ENCODE measurements at regions not wholly inside any gene's neighbourhood (a gene's known extent, or its start where the extent isn't known, plus 50 kb on each side); places are given as distances from the start of the nearest gene placed in this dataset.

DNA sequence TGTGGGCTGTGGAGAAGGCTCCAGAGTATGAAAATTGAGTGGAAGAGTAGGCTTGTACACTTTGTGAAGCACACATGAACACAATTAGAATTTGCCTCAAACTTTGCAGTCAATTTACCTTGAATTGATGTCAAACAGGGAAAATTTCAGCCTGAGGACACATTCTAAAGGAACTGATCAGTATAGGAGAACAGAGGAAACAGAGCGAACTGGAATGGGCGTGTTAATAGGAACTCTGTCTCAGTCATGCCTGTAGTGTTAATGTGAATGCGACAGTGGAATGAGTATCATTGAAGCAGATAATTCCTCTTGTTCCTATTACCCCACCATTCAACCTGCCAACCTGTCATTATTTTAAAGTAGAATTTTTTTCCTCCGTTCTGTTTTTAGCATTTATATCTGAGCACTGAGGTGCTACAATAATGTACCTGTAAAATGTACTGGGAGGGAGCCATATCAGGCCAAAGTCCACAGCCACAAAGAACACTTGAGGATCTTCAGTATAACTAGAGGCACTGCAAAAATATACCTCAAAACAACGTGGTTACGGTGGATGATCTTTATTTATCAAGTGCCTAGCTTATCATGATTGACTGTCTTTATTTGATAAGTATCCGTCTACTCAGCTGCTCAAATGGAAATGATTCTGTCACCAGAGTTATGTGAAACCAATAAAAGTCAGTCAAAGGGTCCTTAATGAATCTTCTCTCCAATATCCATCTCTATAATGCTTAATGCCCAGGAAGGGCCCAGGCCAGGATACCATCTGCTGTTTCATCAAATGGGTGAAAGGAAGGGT, 125.3 kb upstream of the STMND1 start:
- DNase-seq (ENCODE audit: low read depth): no peak

- no peak for DNase-seq (ENCODE audit: low read depth)
Measured at GRCh38 chr6:16974704-16975359, 127.0 kb upstream of the STMND1 start.

GRCh38 chr6:16974387-16974673, 127.5 kb upstream of the STMND1 start:
- no peak for DNase-seq (ENCODE audit: low read depth)

- DNase-seq (ENCODE audit: low read depth): no peak
Measured at GRCh38 chr6:16973545-16974386, 128.1 kb upstream of the STMND1 start.

- no peak for DNase-seq (ENCODE audit: low read depth)
Measured at GRCh38 chr6:16973051-16973450, 128.8 kb upstream of the STMND1 start.

GRCh38 chr6:16972535-16972934, 129.3 kb upstream of the STMND1 start:
- DNase-seq (ENCODE audit: low read depth): no peak

GRCh38 chr6:16969699-16970655, 131.9 kb upstream of the STMND1 start:
- DNase-seq (ENCODE audit: low read depth): no peak

DNA sequence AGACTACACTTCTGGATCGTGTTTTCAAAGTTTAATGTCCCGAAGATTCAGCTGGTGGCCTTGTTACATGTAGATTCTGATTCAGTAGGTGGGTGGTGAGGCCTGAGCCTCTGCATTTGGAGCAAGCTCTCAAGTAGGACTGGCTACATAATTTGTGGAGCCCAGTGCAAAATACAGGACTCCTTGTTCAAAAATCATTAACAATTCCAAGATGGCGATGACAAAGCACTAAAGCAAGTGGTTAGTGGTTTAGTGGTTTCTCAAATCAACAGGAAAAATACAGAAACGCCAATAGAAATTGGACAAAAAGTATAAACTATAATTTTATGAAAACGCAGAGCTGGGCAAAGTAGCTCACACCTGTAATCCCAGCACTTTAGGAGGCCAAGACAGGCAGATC, 133.7 kb upstream of the STMND1 start:
- no peak for DNase-seq (ENCODE audit: low read depth)

- DNase-seq (ENCODE audit: low read depth): no peak
Measured at GRCh38 chr6:16967470-16967817, 134.4 kb upstream of the STMND1 start.

DNA sequence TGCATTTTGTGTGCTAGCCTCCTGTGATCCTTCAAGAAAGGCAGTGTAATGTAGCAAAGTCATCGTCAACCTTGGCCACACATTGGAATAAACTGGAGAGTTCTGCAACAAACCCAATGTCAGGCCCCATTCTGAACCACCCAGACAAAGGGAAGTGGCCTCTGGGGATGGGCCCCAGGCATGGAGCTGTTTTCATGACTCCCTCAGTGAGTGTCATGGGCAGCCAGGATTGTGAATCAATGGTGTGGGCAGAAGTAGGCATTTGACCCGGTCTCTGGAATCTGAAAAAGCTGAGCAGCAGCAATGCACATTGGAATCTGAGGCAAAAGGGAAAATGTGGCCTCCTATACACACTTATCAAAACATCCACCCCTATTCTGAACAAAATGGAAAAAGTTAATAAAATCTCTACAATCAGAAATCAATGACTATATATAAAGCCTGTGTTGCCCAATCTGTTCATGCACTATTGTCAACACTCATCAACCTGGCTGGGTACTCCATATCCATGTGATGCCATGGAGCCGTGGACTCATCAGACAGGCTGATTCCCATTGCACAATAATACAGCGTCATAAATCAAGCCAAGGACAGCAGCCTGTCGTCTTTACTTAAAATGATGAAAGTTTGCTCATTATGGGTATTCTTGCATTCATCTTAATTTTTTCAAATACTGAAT, 134.9 kb upstream of the STMND1 start:
- DNase-seq (ENCODE audit: low read depth): no peak

DNA sequence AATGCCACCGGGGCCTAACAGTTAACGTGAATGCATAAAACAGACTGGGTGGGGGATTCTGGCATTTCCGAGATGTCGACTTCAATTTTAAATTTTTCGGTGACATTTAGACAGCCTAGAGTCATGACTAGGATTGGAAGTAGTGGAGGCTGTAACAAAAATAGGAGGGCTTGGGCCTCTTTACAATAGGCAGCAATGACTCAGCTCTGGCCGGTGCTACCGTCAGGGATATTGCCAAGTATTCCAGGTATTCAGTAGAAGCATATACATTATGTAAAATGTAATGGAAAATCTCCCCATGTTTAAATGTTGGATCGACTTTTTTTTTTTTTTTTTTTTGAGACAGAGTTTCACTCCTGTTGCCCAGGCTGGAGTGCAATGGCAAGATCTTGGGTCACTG, 136.2 kb upstream of the STMND1 start:
- no peak for DNase-seq (ENCODE audit: low read depth)

DNA sequence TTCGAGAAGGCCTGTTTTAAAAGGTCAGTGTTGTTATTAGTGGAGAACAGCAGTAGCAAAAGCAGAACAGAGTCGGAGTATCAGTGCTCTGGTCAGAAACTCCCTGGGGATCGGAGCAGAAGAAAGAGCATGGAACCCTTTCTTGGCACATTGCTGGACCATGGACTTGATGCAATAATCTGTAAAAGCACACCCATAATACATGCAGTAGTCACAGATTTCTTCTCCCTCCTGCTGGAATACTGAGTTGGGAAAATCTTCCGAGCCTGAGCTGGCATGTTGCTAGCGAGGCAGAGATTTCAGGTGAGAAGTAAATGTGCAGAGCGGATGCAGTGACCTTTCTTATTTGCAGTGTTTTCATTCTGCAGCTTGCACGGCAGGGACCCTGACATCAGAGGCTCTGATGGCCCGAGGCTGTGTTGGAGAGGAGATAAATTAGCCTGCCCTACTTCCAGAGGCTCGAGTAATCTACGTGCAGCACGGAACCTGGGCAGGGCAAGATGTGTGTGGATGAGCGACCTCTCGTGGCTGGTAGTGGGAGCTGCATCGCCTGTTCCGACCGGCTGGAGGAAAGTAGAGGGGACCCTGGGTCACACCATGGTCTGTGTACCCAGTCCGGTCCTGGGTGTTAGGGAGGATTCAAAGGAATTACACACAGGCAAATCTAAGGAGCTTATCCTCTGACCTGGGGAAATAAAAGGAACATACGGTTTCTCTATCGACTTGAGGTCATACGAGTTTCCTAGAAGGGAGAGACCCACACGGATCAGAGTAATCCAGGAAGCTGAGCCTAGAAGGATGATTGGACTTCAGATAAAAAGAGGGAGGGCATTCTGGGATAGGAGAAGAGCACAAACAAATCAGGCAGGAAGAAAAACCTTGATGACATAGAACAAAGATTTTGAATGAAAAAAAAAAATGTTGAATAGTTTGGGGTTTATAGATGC, 137.0 kb upstream of the STMND1 start:
- no peak for DNase-seq (ENCODE audit: low read depth)

GRCh38 chr6:16961577-16961976, 140.3 kb upstream of the STMND1 start:
- DNase-seq (ENCODE audit: low read depth): no peak

GRCh38 chr6:16959789-16960188, 142.1 kb upstream of the STMND1 start:
- no peak for DNase-seq (ENCODE audit: low read depth)

- no peak for DNase-seq (ENCODE audit: low read depth)
Measured at GRCh38 chr6:16956361-16956760, 145.5 kb upstream of the STMND1 start.

- no peak for DNase-seq (ENCODE audit: low read depth)
Measured at GRCh38 chr6:16955899-16956298, 146.0 kb upstream of the STMND1 start.

- DNase-seq (ENCODE audit: low read depth): no peak
Measured at GRCh38 chr6:16953905-16954304, 147.9 kb upstream of the STMND1 start.

DNA sequence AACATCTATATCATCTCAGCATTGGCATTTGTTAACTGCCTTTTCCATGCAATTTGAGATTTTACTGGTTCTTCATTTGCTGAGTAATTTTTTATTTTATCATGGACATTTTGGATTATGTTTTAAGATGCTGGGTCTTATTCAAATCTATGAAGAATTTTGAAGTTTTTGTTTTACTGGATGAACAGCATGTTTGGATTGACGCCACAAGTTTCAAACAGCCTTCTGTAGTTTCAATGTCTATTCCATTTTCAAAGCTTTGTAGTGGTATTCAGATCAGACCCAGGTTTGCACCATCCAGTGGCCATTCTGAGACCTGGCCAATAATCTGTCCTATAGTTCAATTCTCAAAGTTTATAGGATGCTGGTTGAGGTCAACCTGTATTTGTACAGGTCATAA, 148.4 kb upstream of the STMND1 start:
- DNase-seq (ENCODE audit: low read depth): no peak

GRCh38 chr6:16950825-16951495, 150.9 kb upstream of the STMND1 start:
- no peak for DNase-seq (ENCODE audit: low read depth)

DNA sequence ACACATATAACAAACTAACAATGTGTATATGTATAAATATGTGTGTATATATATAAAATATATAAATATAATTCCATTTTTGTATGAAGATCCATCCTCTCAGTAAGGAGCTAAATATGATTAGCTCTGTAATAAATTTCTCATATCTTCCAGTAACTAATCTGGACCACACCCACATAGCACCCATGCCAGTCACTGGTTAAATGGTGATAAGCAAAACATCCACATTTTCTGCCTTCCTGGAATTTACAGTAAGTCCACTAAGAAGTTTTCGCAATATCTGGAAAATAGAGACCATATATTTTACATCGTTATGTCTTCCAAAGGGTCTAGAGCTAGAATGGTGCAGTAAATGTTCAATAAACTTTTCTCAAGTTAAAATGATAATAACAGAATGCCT, 151.5 kb upstream of the STMND1 start:
- DNase-seq (ENCODE audit: low read depth): no peak

Measured in non-pigmented ciliary epithelial cell (primary cell).